ENCODE measurements at regions not wholly inside any gene's neighbourhood (a gene's known extent, or its start where the extent isn't known, plus 50 kb on each side); places are given as distances from the start of the nearest gene placed in this dataset.

- H3K36me3 ChIP-seq: no peaks in the 10 kb centered on the region
- in situ Hi-C loops (cut with MboI; ENCODE audit: low sequenced_read_pairs in 4 of 4): no loop called here
- no peaks in the 10 kb centered on the region for H3K4me1 ChIP-seq
- TF ChIP-seq POLR2A (IDR thresholded peaks at IDR 0.05) (no peak), CTCF (IDR thresholded peaks at IDR 0.05 in 4 of 5, conservative IDR thresholded peaks at IDR 0.05 in 1 of 5) (no peak)
- ATAC-seq: no peak
- H3K4me3 ChIP-seq: no peak overlapping the region
- H3K9me3 ChIP-seq: no peaks in the 10 kb centered on the region
- H3K27ac ChIP-seq: no peak overlapping the region
- H3K27me3 ChIP-seq: no peaks in the 10 kb centered on the region
- no peak for DNase-seq
- intact Hi-C loops (cut with DNase I; ENCODE audit: low total_unique reads): no loop called here
These were observed 142.7 kb upstream of the SLC39A10 start for GRCh38 chr2:195514365-195514764.

- H3K27ac ChIP-seq: no peak overlapping the region
- no peaks in the 10 kb centered on the region for H3K27me3 ChIP-seq
- H3K36me3 ChIP-seq: no peaks in the 10 kb centered on the region
- TF ChIP-seq POLR2A (IDR thresholded peaks at IDR 0.05): no peak
- TF ChIP-seq CTCF (IDR thresholded peaks at IDR 0.05 in 4 of 5, conservative IDR thresholded peaks at IDR 0.05 in 1 of 5): no peak
- H3K4me3 ChIP-seq: no peak overlapping the region
- H3K4me1 ChIP-seq: no peaks in the 10 kb centered on the region
- H3K9me3 ChIP-seq: no peaks in the 10 kb centered on the region
- intact Hi-C loops (cut with DNase I; ENCODE audit: low total_unique reads): no loop called here
- in situ Hi-C loops (cut with MboI; ENCODE audit: low sequenced_read_pairs in 4 of 4): no loop called here
- DNase-seq (no peak), ATAC-seq (no peak)
These were observed 143.9 kb upstream of the SLC39A10 start for GRCh38 chr2:195513119-195513518.

- in situ Hi-C loops (cut with MboI; ENCODE audit: low sequenced_read_pairs in 4 of 4) (no loop called here), intact Hi-C loops (cut with DNase I; ENCODE audit: low total_unique reads) (no loop called here)
- Histone ChIP-seq H3K27me3 (no peaks in the 10 kb centered on the region), H3K36me3 (no peaks in the 10 kb centered on the region), H3K4me3 (no peak overlapping the region), H3K4me1 (no peaks in the 10 kb centered on the region), H3K27ac (no peak overlapping the region), H3K9me3 (no peaks in the 10 kb centered on the region)
- ATAC-seq (no peak), DNase-seq (no peak)
- no peak for TF ChIP-seq CTCF (IDR thresholded peaks at IDR 0.05 in 4 of 5, conservative IDR thresholded peaks at IDR 0.05 in 1 of 5)
These were observed 147.5 kb upstream of the SLC39A10 start for GRCh38 chr2:195509551-195509950.

GRCh38 chr2:195508139-195508455, 148.9 kb upstream of the SLC39A10 start:
- H3K36me3 ChIP-seq: no peaks in the 10 kb centered on the region
- TF ChIP-seq CTCF (IDR thresholded peaks at IDR 0.05 in 4 of 5, conservative IDR thresholded peaks at IDR 0.05 in 1 of 5) (no peak), POLR2A (IDR thresholded peaks at IDR 0.05) (no peak)
- no peak overlapping the region for H3K27ac ChIP-seq
- no peaks in the 10 kb centered on the region for H3K9me3 ChIP-seq
- H3K4me3 ChIP-seq: no peak overlapping the region
- no peak for ATAC-seq
- in situ Hi-C loops (cut with MboI; ENCODE audit: low sequenced_read_pairs in 4 of 4) (no loop called here), intact Hi-C loops (cut with DNase I; ENCODE audit: low total_unique reads) (no loop called here)
- DNase-seq: no peak
- H3K27me3 ChIP-seq: no peaks in the 10 kb centered on the region
- no peaks in the 10 kb centered on the region for H3K4me1 ChIP-seq

- in situ Hi-C loops (cut with MboI; ENCODE audit: low sequenced_read_pairs in 4 of 4) (no loop called here), intact Hi-C loops (cut with DNase I; ENCODE audit: low total_unique reads) (no loop called here)
These were observed 149.4 kb upstream of the SLC39A10 start for GRCh38 chr2:195507447-195508138.

More at GRCh38 chr2:195507447-195508138, 149.4 kb upstream of the SLC39A10 start:
- ATAC-seq (no peak), DNase-seq (no peak)
- no peaks in the 10 kb centered on the region for H3K27me3 ChIP-seq
- H3K4me1 ChIP-seq: no peaks in the 10 kb centered on the region
- no peaks in the 10 kb centered on the region for H3K36me3 ChIP-seq
- H3K27ac ChIP-seq: no peak overlapping the region
- TF ChIP-seq CTCF (IDR thresholded peaks at IDR 0.05 in 4 of 5, conservative IDR thresholded peaks at IDR 0.05 in 1 of 5) (no peak), POLR2A (IDR thresholded peaks at IDR 0.05) (no peak)
- no peaks in the 10 kb centered on the region for H3K9me3 ChIP-seq
- no peak overlapping the region for H3K4me3 ChIP-seq
